Caco-2 (cell line): ENCODE measurements at regions not wholly inside any gene's neighbourhood (a gene's known extent, or its start where the extent isn't known, plus 50 kb on each side); places are given as distances from the start of the nearest gene placed in this dataset.

Source experiments
- BruUV-seq: library from RNA; stranded (reverse); fragments of 400-500 nt; replicated peaks from 2 replicates; lab custom pipeline; 2021; lab: Mats Ljungman, UMichigan
- CTCF ChIA-PET: fragments of 300-600 bp; sonication (Branson Sonifier 250); formaldehyde crosslinking; loops from one replicate; lab custom pipeline; 2022; ENCODE audit warnings: antibody characterized with exemption; lab: Charles Lee
- POLR2A ChIA-PET: fragments of 300-600 bp; sonication (Branson Sonifier 250); formaldehyde crosslinking; loops from one replicate; lab custom pipeline; 2022; ENCODE audit warnings: antibody characterized with exemption; lab: Charles Lee
- DNase-seq, 2 experiments: peaks; one replicate each; pipeline versions ENCODE4 v3.0.0 to v3.0.0-alpha.2; 2020 to 2022
- H3K27me3 ChIP-seq: replicated peaks from 2 replicates; pipeline ENCODE4 v1.6.0; 2011; ENCODE audit warnings: low read length; ENCODE audit not compliant: control insufficient read depth, insufficient read depth
- H3K36me3 ChIP-seq: 2 replicates; pipeline ENCODE4 v1.5.1; 2011; ENCODE audit warnings: low read length; ENCODE audit not compliant: control insufficient read depth, insufficient read depth
- H3K4me1 ChIP-seq: fragments of 250-450 bp; sonication (Bioruptor Pico); 2 replicates; pipeline ENCODE4 v1.5.1; 2020; ENCODE audit warnings: mild to moderate bottlenecking
- H3K4me3 ChIP-seq: 2 replicates; pipeline ENCODE4 v1.5.1; 2011; ENCODE audit warnings: low read depth, mild to moderate bottlenecking, control low read depth, low read length
- H3K9me3 ChIP-seq: fragments of 250-450 bp; sonication (Bioruptor Pico); 2 replicates; pipeline ENCODE4 v1.5.1; 2020; ENCODE audit warnings: mild to moderate bottlenecking, moderate library complexity
- H3K27ac Mint-ChIP-seq: one replicate; pipeline ENCODE4 v1.8.0; 2022; ENCODE audit warnings: mixed read lengths; ENCODE audit not compliant: unreplicated experiment
- H3K27me3 Mint-ChIP-seq: one replicate; pipeline ENCODE4 v1.8.0; 2022; ENCODE audit warnings: mixed read lengths; ENCODE audit not compliant: insufficient read depth, unreplicated experiment
- H3K36me3 Mint-ChIP-seq: one replicate; pipeline ENCODE4 v1.8.0; 2022; ENCODE audit warnings: mild to moderate bottlenecking, mixed read lengths; ENCODE audit not compliant: insufficient read depth, unreplicated experiment
- H3K4me1 Mint-ChIP-seq: one replicate; pipeline ENCODE4 v1.8.0; 2022; ENCODE audit warnings: low read depth, mixed read lengths; ENCODE audit not compliant: unreplicated experiment
- H3K4me3 Mint-ChIP-seq: one replicate; pipeline ENCODE4 v1.8.0; 2022; ENCODE audit warnings: mild to moderate bottlenecking, moderate library complexity, mixed read lengths; ENCODE audit not compliant: unreplicated experiment
- H3K9me3 Mint-ChIP-seq: one replicate; pipeline ENCODE4 v1.8.0; 2022; ENCODE audit warnings: mixed read lengths; ENCODE audit not compliant: unreplicated experiment
- CTCF ChIP-seq, 2 experiments: fragments of 200-600 bp in 1 of 2; IDR thresholded peaks; 1 replicate in 1 of 2; 2 replicates in 1 of 2; pipeline versions ENCODE4 v1.5.1 to v1.8.0; 2011 to 2022; ENCODE audit warnings: antibody characterized with exemption in 1 of 2, control low read depth in 1 of 2, inconsistent platforms in 1 of 2, low read depth in 1 of 2, low read length in 1 of 2, mild to moderate bottlenecking in 1 of 2, moderate library complexity in 1 of 2; ENCODE audit not compliant: insufficient read depth in 1 of 2, severe bottlenecking in 1 of 2, unreplicated experiment in 1 of 2
- intact Hi-C: fragments of 100-400 bp; cut with micrococcal nuclease; formaldehyde crosslinking; loops from one replicate; pipeline ENCODE4 v1.10.0; 2022; ENCODE audit not compliant: unreplicated experiment

- no peaks in the 10 kb centered on the region for H3K4me1 ChIP-seq
- ChIA-PET POLR2A (no interaction called here), CTCF (interaction anchor here (1.3 kb wide), 1 partner anchor 156 kb away, joined by 4 read pairs; no protein-coding TSS in a partner anchor)
- H3K36me3 ChIP-seq = no peaks in the 10 kb centered on the region
- no peak overlapping the region for H3K4me3 Mint-ChIP-seq
- H3K4me1 Mint-ChIP-seq = no peaks in the 10 kb centered on the region
- no peak overlapping the region for H3K27ac Mint-ChIP-seq
- no peaks in the 10 kb centered on the region for H3K27me3 ChIP-seq
- H3K36me3 Mint-ChIP-seq = no peaks in the 10 kb centered on the region
- TF ChIP-seq CTCF (IDR thresholded peaks at IDR 0.05; ENCODE audit: insufficient read depth in 1 of 2, low read depth in 1 of 2, low read length in 1 of 2, severe bottlenecking in 1 of 2, unreplicated experiment in 1 of 2) = no peak
- H3K9me3 Mint-ChIP-seq = peaks cover 16% of the 10 kb centered on the region
- no TSS peak for BruUV-seq
- H3K9me3 ChIP-seq = no peaks in the 10 kb centered on the region
- H3K27me3 Mint-ChIP-seq = peaks cover 11% of the 10 kb centered on the region
- H3K4me3 ChIP-seq = no peak overlapping the region
- DNase-seq = no peak
- intact Hi-C loops = no loop called here
These were observed 678.7 kb downstream of the BRD1 start for GRCh38 chr22:49148895-49149418.

DNA sequence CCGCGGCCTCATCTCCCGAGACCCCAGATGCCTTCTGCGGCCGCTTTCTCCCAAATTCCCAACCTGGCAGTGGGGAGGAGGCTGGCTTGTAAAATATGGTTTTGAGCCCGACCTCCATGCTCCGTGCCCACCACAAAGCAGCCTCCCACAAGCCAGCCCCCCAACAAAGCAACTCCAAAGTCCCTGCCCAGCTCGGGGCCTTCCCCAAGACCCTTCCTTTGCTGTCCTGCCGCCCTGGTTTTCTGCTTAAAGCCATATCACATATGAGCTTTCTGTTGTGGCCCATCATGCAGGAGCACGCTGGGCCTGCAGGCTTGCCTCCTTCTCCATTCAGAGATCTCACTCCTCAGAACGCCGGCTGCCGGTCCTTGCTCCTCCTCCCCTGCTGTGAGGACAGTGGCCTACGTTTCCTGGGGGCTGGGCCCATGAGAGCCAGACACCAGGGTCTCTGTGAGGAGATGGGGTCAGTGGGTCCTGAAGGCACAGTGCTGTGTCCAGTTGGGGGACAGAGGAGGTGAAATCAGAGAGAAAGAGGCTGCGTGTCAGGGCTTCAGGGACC lies 680.0 kb downstream of the BRD1 start:
- intact Hi-C loops = no loop called here
- Histone ChIP-seq H3K4me1 (no peaks in the 10 kb centered on the region), H3K36me3 (no peaks in the 10 kb centered on the region), H3K27me3 (no peaks in the 10 kb centered on the region), H3K4me3 (no peak overlapping the region), H3K9me3 (no peaks in the 10 kb centered on the region)
- H3K4me1 Mint-ChIP-seq = no peaks in the 10 kb centered on the region
- no peaks in the 10 kb centered on the region for H3K36me3 Mint-ChIP-seq
- H3K9me3 Mint-ChIP-seq = peaks cover 16% of the 10 kb centered on the region
- DNase-seq = no peak
- ChIA-PET CTCF (interaction anchor here (1.3 kb wide), 1 partner anchor 158 kb away, joined by 4 read pairs; no protein-coding TSS in a partner anchor), POLR2A (no interaction called here)
- no peak overlapping the region for H3K27ac Mint-ChIP-seq
- no TSS peak for BruUV-seq
- H3K4me3 Mint-ChIP-seq = no peak overlapping the region
- TF ChIP-seq CTCF (IDR thresholded peaks at IDR 0.05; ENCODE audit: insufficient read depth in 1 of 2, low read depth in 1 of 2, low read length in 1 of 2, severe bottlenecking in 1 of 2, unreplicated experiment in 1 of 2) = no peak
- peaks cover 11% of the 10 kb centered on the region for H3K27me3 Mint-ChIP-seq

DNA sequence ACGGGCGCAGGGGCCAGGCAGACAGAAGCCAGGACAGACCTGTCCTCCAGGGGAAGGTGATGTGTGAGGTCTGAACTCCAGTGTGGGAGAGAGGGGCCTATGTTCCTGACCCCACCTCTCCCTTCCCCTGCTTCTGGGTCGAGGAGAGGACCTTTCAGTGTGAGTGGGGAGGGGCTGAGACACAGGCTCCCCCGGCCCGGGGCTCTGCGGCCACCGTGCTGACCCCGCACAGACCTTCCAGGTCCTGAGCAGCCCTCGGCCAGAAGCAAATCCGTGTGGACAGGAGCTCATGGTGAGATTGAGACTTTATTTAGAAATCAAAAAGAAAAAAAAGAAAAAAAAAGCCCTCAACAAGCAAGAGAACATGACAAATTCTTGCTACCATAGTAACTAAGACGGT lies 680.5 kb downstream of the BRD1 start:
- TF ChIP-seq CTCF (IDR thresholded peaks at IDR 0.05; ENCODE audit: insufficient read depth in 1 of 2, low read depth in 1 of 2, low read length in 1 of 2, severe bottlenecking in 1 of 2, unreplicated experiment in 1 of 2) = no peak
- no TSS peak for BruUV-seq
- CTCF ChIA-PET = no interaction called here

More for the DNA sequence above, 680.5 kb downstream of the BRD1 start:
- no peak overlapping the region for H3K4me3 Mint-ChIP-seq
- Histone ChIP-seq H3K4me3 (no peak overlapping the region), H3K9me3 (no peaks in the 10 kb centered on the region), H3K36me3 (no peaks in the 10 kb centered on the region), H3K4me1 (no peaks in the 10 kb centered on the region), H3K27me3 (no peaks in the 10 kb centered on the region)
- intact Hi-C loops = no loop called here
- H3K27me3 Mint-ChIP-seq = peaks cover 11% of the 10 kb centered on the region
- H3K27ac Mint-ChIP-seq = no peak overlapping the region
- peaks cover 16% of the 10 kb centered on the region for H3K9me3 Mint-ChIP-seq
- no peaks in the 10 kb centered on the region for H3K4me1 Mint-ChIP-seq
- POLR2A ChIA-PET = no interaction called here
- H3K36me3 Mint-ChIP-seq = no peaks in the 10 kb centered on the region
- no peak for DNase-seq
